Activated naive CD4-positive, alpha-beta T cell treated with anti-CD3 and anti-CD28 coated beads, Interleukin-2, amount 10 ng/mL, durations not matched to agents 7 days and 5 days (primary cell): ENCODE measurements at regions not wholly inside any gene's neighbourhood (a gene's known extent, or its start where the extent isn't known, plus 50 kb on each side); places are given as distances from the start of the nearest gene placed in this dataset.

Source experiments
- CTCF ChIA-PET: fragments of 350-600 bp; sonication (Branson Sonifier 250); formaldehyde crosslinking; loops from one replicate; lab custom pipeline; 2021; ENCODE audit warnings: antibody characterized with exemption; lab: Charles Lee
- DNase-seq: peaks from one replicate; pipeline ENCODE4 v3.0.0-alpha.2; 2020
- H3K27ac Mint-ChIP-seq: one replicate; pipeline ENCODE4 v1.8.0; 2021; ENCODE audit warnings: mild to moderate bottlenecking, moderate library complexity, mixed read lengths
- H3K27me3 Mint-ChIP-seq: one replicate; pipeline ENCODE4 v1.8.0; 2021; ENCODE audit warnings: mild to moderate bottlenecking, mixed read lengths
- H3K36me3 Mint-ChIP-seq: one replicate; pipeline ENCODE4 v1.8.0; 2021; ENCODE audit warnings: mixed read lengths
- H3K4me1 Mint-ChIP-seq: one replicate; pipeline ENCODE4 v1.8.0; 2021; ENCODE audit warnings: mixed read lengths
- H3K4me3 Mint-ChIP-seq: one replicate; pipeline ENCODE4 v1.8.0; 2021; ENCODE audit warnings: mild to moderate bottlenecking, moderate library complexity, mixed read lengths
- H3K9me3 Mint-ChIP-seq: one replicate; pipeline ENCODE4 v1.8.0; 2021; ENCODE audit warnings: mixed read lengths

DNA sequence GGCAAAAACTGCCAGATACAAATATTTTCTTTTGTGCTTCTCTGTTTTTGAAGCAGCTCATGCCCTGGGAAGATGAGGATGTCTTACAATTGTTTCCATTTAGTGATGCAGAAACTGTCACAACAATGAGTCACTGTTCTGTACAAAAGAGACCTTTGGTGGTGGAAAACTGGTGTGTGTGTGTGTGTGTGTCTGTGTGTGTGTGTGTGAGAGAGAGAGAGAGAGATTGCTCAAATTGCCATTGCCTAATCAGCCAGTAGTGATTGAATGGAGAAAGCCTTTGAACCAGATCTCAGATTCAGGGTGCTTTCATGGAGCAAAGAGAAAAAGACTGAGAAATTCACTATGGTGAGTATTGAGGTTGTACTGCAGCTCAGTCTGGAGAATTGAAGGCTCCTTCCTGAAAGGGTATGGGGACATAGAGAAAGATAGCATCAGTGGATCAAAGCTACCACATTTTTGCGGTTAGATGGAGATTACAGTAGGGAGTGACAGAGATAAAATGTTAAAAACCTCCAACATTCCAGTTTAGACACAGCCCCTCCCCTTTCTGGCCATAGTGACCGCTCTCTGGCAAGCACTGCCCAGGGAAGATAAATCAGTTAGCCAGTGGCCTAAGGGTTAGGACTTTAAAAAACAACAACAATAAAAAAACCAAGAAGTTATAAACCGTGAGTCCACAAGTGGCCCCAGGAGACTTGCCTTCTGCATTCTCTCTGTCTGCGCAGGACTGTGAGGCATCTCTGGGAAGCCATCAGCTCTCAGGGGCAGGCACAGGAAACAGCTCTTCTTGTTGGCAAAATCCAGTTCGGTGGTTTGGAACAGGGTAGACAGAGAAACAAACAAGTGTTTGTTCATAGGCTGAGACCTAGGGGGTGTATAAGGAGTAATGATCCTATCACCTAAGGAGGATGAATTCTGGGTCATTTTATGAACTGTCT, 406.5 kb downstream of the DUSP10 start:
- Mint-ChIP-seq H3K9me3 (no peaks in the 10 kb centered on the region), H3K27me3 (no peaks in the 10 kb centered on the region), H3K4me3 (no peak overlapping the region), H3K36me3 (no peaks in the 10 kb centered on the region), H3K4me1 (no peaks in the 10 kb centered on the region), H3K27ac (no peak overlapping the region)
- no peak for DNase-seq
- CTCF ChIA-PET: interaction anchor here (0.5 to 0.7 kb wide), 2 partner anchors 25 to 496 kb away, joined by 3 read pairs; no protein-coding TSS in a partner anchor

DNA sequence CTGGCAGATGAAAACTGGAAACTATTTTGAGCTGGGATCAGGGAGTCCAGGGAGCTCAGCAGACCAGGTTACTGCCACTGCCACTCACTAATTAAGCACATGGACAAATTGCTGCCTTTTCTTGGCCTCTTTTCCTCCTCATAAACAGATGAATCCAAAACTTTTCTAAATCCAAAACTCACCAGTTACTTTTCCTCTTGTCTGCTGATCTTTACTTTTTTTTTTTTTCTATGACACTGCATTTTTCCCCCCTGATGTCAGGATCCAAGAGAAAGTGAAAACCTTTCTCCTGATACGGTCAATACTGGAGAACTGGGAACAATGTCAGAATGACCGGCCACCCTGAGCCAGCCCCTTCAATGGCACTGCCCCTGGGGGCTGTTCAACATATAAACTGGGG, 405.8 kb downstream of the DUSP10 start:
- no peaks in the 10 kb centered on the region for H3K9me3 Mint-ChIP-seq
- no peak overlapping the region for H3K4me3 Mint-ChIP-seq
- H3K4me1 Mint-ChIP-seq: no peaks in the 10 kb centered on the region
- CTCF ChIA-PET: no interaction called here
- DNase-seq: no peak
- no peaks in the 10 kb centered on the region for H3K36me3 Mint-ChIP-seq
- H3K27ac Mint-ChIP-seq: no peak overlapping the region
- H3K27me3 Mint-ChIP-seq: no peaks in the 10 kb centered on the region

DNA sequence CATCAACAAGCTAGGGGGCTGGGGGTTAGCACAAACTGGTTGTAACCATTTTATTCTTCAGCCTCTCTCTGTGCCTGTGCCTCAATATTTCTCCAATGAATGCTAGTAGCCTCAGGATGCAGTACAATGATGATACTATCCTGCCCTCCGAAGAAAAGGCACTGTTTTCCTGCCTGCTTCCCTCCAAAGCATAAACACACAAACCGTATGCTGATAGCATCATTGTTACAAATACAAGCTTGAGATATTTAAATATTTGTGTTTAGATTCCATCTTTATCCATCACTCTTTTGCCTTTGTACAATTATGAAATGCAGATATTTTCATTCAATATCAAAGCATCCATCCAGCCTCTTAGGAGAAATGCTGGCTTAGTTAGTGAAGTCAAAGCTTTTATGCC, 404.8 kb downstream of the DUSP10 start:
- DNase-seq: no peak
- H3K4me3 Mint-ChIP-seq: no peak overlapping the region
- CTCF ChIA-PET: no interaction called here
- H3K9me3 Mint-ChIP-seq: no peaks in the 10 kb centered on the region
- H3K4me1 Mint-ChIP-seq: no peaks in the 10 kb centered on the region
- H3K36me3 Mint-ChIP-seq: no peaks in the 10 kb centered on the region
- H3K27ac Mint-ChIP-seq: no peak overlapping the region
- H3K27me3 Mint-ChIP-seq: no peaks in the 10 kb centered on the region

DNA sequence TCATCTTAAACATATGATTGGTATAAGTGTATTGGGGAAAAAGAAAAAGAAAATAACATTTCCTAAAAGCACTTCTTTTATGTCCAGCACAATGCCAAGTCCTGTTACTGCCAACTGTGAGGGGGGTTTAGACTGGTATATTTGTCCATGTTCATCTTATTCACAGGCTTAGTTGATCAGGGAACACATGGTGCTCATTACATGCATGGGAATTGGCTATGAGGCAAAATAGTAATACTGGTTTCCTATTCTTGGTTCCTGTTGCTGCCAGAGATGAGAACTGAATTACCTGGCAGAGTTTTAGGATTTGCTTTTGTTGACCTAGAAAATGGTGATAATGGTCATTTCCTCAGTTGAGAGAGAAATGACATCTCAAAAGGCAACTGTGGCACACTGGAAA, 398.8 kb downstream of the DUSP10 start:
- no peaks in the 10 kb centered on the region for H3K9me3 Mint-ChIP-seq
- no peaks in the 10 kb centered on the region for H3K36me3 Mint-ChIP-seq
- H3K27me3 Mint-ChIP-seq: no peaks in the 10 kb centered on the region
- H3K4me1 Mint-ChIP-seq: no peaks in the 10 kb centered on the region
- H3K27ac Mint-ChIP-seq: no peak overlapping the region
- H3K4me3 Mint-ChIP-seq: no peak overlapping the region
- CTCF ChIA-PET: no interaction called here
- DNase-seq: no peak

DNA sequence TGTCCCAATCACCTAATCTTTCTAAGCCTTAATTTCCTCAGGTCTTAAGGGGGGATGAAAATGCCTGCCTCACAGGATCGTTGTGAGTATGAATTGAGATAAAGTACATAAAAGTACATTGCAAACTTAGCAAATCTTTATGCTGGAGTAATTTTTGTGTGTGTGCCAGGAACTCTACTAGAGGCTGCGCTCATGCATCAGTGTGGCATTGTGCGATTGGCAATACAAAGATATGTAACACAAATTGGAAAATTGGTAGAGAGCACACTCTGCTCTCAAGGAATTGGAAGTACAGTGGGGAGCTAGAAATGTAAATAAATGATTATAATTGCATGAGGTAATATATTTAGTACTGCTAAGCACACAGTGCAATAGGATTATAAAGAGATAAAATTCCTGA, 398.3 kb downstream of the DUSP10 start:
- CTCF ChIA-PET: no interaction called here
- H3K9me3 Mint-ChIP-seq: no peaks in the 10 kb centered on the region
- H3K27me3 Mint-ChIP-seq: no peaks in the 10 kb centered on the region
- no peaks in the 10 kb centered on the region for H3K36me3 Mint-ChIP-seq
- no peaks in the 10 kb centered on the region for H3K4me1 Mint-ChIP-seq
- H3K4me3 Mint-ChIP-seq: no peak overlapping the region
- no peak overlapping the region for H3K27ac Mint-ChIP-seq
- DNase-seq: no peak

DNA sequence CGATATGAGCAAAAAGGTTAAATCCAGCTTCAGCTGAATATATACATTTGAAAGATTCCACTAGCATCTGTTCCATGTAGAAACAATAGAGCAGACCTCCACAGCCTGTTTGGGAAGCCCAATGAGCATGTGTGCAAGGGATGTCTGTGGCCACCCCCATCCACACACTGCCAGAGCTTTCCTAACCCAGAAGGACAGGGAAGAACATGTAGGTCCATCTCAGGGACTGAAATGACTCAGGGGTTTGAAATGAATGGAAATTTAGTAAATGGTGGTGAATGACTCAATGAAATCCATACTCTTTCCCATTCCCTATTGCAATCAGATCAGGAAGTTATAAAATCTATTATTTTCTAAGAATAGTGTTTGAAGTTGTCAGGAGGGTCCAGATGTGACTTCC, 397.2 kb downstream of the DUSP10 start:
- Mint-ChIP-seq H3K36me3 (no peaks in the 10 kb centered on the region), H3K4me1 (no peaks in the 10 kb centered on the region), H3K4me3 (no peak overlapping the region), H3K27ac (no peak overlapping the region), H3K27me3 (no peaks in the 10 kb centered on the region), H3K9me3 (no peaks in the 10 kb centered on the region)
- CTCF ChIA-PET: interaction anchor here (1.0 kb wide), 1 partner anchor 472 kb away, joined by 3 read pairs; no protein-coding TSS in a partner anchor
- DNase-seq: no peak

DNA sequence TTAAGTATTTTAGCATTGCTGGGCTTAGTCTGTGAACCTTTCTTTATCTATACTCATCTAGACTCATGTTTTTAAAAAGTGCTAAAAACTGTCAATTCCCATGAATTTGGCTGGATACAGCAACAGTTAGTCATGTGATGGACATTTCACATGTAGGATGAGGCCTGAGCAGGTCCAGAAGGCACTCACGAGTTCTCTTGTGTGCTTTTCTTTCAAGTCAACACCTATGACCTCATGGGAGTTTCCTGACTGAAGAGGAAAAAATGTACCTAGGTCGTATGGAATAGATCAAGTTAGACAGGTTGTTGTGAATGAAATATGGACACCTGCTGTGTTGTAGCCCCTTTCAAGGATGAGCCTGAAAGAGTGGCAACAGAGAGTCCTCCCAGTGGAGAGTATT, 394.2 kb downstream of the DUSP10 start:
- CTCF ChIA-PET: no interaction called here

DNA sequence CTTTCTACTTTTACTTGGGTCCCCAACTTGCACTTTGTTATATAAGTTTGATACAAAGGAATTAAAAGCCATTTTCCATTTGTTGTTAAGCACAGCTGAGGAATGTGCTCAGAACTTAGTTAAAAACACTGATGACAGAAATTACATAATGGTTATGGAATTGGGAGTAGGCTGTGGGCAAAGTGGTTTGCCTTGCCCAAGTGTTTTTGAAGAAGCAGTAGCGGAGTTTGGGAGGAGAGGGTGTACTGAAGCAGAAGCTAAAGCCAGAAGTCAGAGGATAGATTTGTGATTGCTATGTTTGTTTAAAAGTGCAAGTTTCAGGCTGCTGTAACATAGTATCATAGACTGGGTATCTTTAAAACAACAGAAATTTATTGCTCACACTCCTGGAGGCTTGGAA, 391.8 kb downstream of the DUSP10 start:
- H3K27me3 Mint-ChIP-seq: no peaks in the 10 kb centered on the region

More for the DNA sequence above, 394.2 kb downstream of the DUSP10 start:
- Mint-ChIP-seq H3K27ac (no peak overlapping the region), H3K4me1 (no peaks in the 10 kb centered on the region), H3K36me3 (no peaks in the 10 kb centered on the region), H3K9me3 (no peaks in the 10 kb centered on the region), H3K27me3 (no peaks in the 10 kb centered on the region), H3K4me3 (no peak overlapping the region)
- no peak for DNase-seq

DNA sequence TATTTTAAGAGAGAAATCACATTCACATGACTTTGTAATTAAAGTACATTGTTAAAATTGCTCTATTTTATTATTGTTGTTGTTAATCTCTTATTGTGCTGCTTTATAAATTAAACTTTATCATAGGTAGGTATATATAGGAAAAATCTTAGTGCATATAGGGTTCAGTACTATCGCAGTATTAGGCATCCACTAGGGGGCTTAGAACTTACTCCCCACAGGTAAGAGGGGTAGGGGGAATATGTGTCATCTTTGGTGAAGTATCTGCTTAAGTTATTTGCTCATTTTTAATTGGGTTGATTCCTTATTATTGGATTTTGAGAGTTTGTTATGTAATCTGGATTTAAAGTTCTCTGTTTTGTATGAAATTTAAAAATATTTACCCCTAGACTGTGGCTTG, 385.2 kb downstream of the DUSP10 start:
- Mint-ChIP-seq H3K27me3 (no peaks in the 10 kb centered on the region), H3K4me3 (no peak overlapping the region), H3K36me3 (no peaks in the 10 kb centered on the region), H3K9me3 (no peaks in the 10 kb centered on the region), H3K27ac (no peak overlapping the region), H3K4me1 (no peaks in the 10 kb centered on the region)
- CTCF ChIA-PET: no interaction called here
- no peak for DNase-seq

More for the DNA sequence above, 391.8 kb downstream of the DUSP10 start:
- Mint-ChIP-seq H3K9me3 (no peaks in the 10 kb centered on the region), H3K27ac (no peak overlapping the region), H3K4me1 (no peaks in the 10 kb centered on the region), H3K36me3 (no peaks in the 10 kb centered on the region), H3K4me3 (no peak overlapping the region)
- DNase-seq: no peak
- CTCF ChIA-PET: no interaction called here

DNA sequence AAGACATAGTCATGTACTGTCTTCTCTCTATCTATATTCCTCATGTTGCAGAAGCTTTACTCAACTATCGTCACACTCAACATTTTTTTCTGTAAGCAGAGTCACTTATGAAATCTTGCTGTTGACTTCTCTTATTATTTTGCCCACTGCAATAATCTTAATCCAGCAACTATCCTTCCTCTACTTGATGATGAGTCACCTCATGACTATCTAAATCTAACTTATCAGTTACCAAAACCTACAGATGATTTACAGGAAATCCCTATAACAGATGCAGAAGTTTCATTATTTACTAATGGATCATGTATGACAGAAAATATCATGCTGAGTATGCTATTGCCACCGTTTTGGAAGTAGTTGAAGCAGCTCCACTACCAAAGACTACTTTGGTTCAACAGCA, 378.9 kb downstream of the DUSP10 start:
- Mint-ChIP-seq H3K4me3 (no peak overlapping the region), H3K27me3 (no peaks in the 10 kb centered on the region)
- CTCF ChIA-PET: interaction anchor here (1.1 kb wide), 1 partner anchor 11 kb away, joined by 3 read pairs; no protein-coding TSS in a partner anchor

DNA sequence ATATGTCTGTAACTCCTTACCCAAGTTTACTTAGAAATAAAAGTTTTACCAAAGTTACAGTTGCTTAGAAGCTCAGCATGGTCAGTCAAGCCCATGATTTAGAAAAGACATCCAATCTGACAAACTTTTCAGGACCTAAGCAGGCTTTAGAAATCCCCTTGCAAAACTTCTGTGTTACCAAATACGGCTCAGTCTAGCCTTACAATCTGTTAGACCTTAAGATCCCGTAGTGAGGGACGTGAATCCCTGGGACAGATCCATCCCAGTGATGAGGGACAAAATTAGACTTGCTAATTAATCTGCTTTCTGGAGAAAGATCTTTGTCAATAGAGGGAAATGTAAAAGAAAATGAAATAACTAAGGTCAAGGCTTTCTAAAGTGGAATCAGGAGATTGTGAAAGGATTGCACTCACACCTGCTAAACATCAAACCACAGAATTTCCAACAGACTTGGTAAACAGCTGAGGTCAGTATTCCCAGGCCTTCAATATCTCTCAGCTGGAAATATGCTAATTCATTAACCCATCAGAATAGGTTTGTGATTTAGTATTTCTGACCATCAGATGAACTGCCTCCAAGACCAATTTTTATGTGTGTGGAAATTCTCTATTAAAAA, 375.3 kb downstream of the DUSP10 start:
- no peaks in the 10 kb centered on the region for H3K4me1 Mint-ChIP-seq
- H3K9me3 Mint-ChIP-seq: no peaks in the 10 kb centered on the region
- H3K27ac Mint-ChIP-seq: no peak overlapping the region
- no peaks in the 10 kb centered on the region for H3K36me3 Mint-ChIP-seq
- no peak for DNase-seq
- H3K4me3 Mint-ChIP-seq: no peak overlapping the region
- CTCF ChIA-PET: no interaction called here
- no peaks in the 10 kb centered on the region for H3K27me3 Mint-ChIP-seq

More for the DNA sequence above, 378.9 kb downstream of the DUSP10 start:
- DNase-seq: no peak
- no peaks in the 10 kb centered on the region for H3K9me3 Mint-ChIP-seq
- H3K27ac Mint-ChIP-seq: no peak overlapping the region
- H3K36me3 Mint-ChIP-seq: no peaks in the 10 kb centered on the region
- no peaks in the 10 kb centered on the region for H3K4me1 Mint-ChIP-seq

DNA sequence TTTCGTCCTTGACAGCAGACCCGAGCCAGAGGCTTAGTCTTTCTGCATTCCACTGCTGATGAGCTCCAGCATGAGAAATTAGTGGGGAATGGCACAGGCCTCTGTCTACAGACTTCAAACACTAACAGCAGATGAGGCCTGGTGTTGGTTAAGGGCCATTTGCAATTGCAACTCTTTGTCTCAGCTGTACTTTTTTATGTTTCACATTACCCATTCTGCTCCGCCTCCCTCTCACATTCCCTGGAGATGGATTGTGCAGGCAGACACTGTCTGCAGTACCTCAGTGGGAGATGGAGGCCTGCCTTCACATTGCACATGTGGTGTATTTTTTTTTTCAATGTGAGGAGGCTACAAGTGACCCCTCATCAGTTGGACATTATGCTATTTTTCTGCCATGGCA, 370.2 kb downstream of the DUSP10 start:
- H3K27me3 Mint-ChIP-seq: no peaks in the 10 kb centered on the region
- no peak overlapping the region for H3K27ac Mint-ChIP-seq
- DNase-seq: no peak
- H3K4me1 Mint-ChIP-seq: no peaks in the 10 kb centered on the region
- no peak overlapping the region for H3K4me3 Mint-ChIP-seq
- no peaks in the 10 kb centered on the region for H3K9me3 Mint-ChIP-seq
- CTCF ChIA-PET: no interaction called here
- no peaks in the 10 kb centered on the region for H3K36me3 Mint-ChIP-seq

DNA sequence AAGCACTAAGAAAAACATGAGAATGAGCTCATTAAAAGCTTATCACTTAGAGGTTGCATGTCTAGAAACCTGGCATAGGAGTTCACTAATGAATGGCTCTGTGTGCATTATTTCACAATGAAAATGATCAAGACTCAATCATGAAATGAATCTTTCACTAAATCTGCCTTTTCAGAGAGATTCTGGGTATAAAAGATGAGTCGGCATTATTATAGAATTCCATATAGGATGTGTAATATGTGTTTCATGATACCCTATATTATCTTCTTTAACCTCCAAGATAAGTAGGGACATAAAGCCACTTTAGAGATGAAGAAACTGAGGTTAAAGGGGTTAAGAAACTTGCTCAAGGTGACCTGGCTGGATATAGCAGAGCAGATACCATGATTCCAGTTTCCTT, 368.1 kb downstream of the DUSP10 start:
- CTCF ChIA-PET: interaction anchor here (1.4 kb wide), 1 partner anchor 11 kb away, joined by 3 read pairs; no protein-coding TSS in a partner anchor
- H3K9me3 Mint-ChIP-seq: no peaks in the 10 kb centered on the region
- DNase-seq: no peak
- H3K27ac Mint-ChIP-seq: no peak overlapping the region
- no peaks in the 10 kb centered on the region for H3K27me3 Mint-ChIP-seq
- H3K4me3 Mint-ChIP-seq: no peak overlapping the region
- H3K36me3 Mint-ChIP-seq: no peaks in the 10 kb centered on the region
- H3K4me1 Mint-ChIP-seq: no peaks in the 10 kb centered on the region

DNA sequence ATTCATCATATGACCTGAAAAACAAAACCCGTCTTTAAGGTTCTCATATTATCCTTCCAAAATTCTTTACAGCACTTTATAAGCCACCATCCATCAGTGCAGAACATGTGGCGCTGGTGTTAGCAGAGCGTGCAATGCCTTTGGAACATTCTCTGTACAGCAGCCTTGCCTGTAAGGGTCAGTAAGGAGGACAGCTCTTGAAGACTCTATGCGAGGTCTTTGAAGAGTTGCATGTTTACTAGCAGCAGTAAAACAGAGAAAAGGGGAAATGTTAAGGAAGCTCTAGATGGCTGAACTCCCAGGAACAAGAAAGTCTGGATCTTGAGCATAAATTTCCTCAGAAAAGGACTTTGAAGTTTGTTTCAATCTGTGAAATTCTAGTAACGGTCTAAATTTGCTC, 365.6 kb downstream of the DUSP10 start:
- H3K9me3 Mint-ChIP-seq: no peaks in the 10 kb centered on the region
- CTCF ChIA-PET: no interaction called here

More for the DNA sequence above, 365.6 kb downstream of the DUSP10 start:
- Mint-ChIP-seq H3K27ac (no peak overlapping the region), H3K36me3 (no peaks in the 10 kb centered on the region), H3K4me1 (no peaks in the 10 kb centered on the region), H3K27me3 (no peaks in the 10 kb centered on the region), H3K4me3 (no peak overlapping the region)
- no peak for DNase-seq
